ENCODE measurements at regions not wholly inside any gene's neighbourhood (a gene's known extent, or its start where the extent isn't known, plus 50 kb on each side); places are given as distances from the start of the nearest gene placed in this dataset.

GRCh38 chr6:90918361-90918760 lies 331.5 kb upstream of the MAP3K7 start:
- no peak for TF ChIP-seq CTCF (IDR thresholded peaks at IDR 0.05)
- ATAC-seq (ENCODE audit: low FRiP score), result no peak
- DNase-seq (ENCODE audit: low spot score), result no peak

- TF ChIP-seq CTCF (IDR thresholded peaks at IDR 0.05), result no peak
- ATAC-seq (ENCODE audit: low FRiP score) (no peak), DNase-seq (ENCODE audit: low spot score) (no peak)
These were observed 330.5 kb upstream of the MAP3K7 start for GRCh38 chr6:90917376-90917775.

GRCh38 chr6:90916968-90917367 lies 330.1 kb upstream of the MAP3K7 start:
- ATAC-seq (ENCODE audit: low FRiP score) (no peak), DNase-seq (ENCODE audit: low spot score) (no peak)
- TF ChIP-seq CTCF (IDR thresholded peaks at IDR 0.05), result no peak

- no peak for DNase-seq (ENCODE audit: low spot score)
- ATAC-seq (ENCODE audit: low FRiP score), result no peak
- no peak for TF ChIP-seq CTCF (IDR thresholded peaks at IDR 0.05)
These were observed 328.5 kb upstream of the MAP3K7 start for GRCh38 chr6:90915224-90915915.

GRCh38 chr6:90914312-90914711 lies 327.4 kb upstream of the MAP3K7 start:
- no peak for TF ChIP-seq CTCF (IDR thresholded peaks at IDR 0.05)
- ATAC-seq (ENCODE audit: low FRiP score), result no peak
- no peak for DNase-seq (ENCODE audit: low spot score)

- ATAC-seq (ENCODE audit: low FRiP score) (no peak), DNase-seq (ENCODE audit: low spot score) (no peak)
- no peak for TF ChIP-seq CTCF (IDR thresholded peaks at IDR 0.05)
These were observed 326.5 kb upstream of the MAP3K7 start for GRCh38 chr6:90913266-90913960.

GRCh38 chr6:90911642-90912041 lies 324.8 kb upstream of the MAP3K7 start:
- no peak for TF ChIP-seq CTCF (IDR thresholded peaks at IDR 0.05)
- no peak for ATAC-seq (ENCODE audit: low FRiP score)

More at GRCh38 chr6:90911642-90912041, 324.8 kb upstream of the MAP3K7 start:
- no peak for DNase-seq (ENCODE audit: low spot score)
